Endothelial cell of umbilical vein (primary cell): ENCODE measurements at regions not wholly inside any gene's neighbourhood (a gene's known extent, or its start where the extent isn't known, plus 50 kb on each side); places are given as distances from the start of the nearest gene placed in this dataset.

ENCODE experiments used
- BruUV-seq: library from RNA; stranded (reverse); fragments of 400-500 nt; replicated peaks from 2 replicates; lab custom pipeline; 2021; lab: Mats Ljungman, UMichigan
- CTCF ChIA-PET: fragments of 300-600, 350-600 bp; sonication (Branson Sonifier 250); formaldehyde crosslinking; loops from one replicate; lab custom pipeline; 2021; ENCODE audit warnings: antibody characterized with exemption, inconsistent platforms; lab: Charles Lee
- POLR2A ChIA-PET: fragments of 300-600, 350-600 bp; sonication (Branson Sonifier 250); formaldehyde crosslinking; loops from one replicate; lab custom pipeline; 2021; ENCODE audit warnings: antibody characterized with exemption, inconsistent platforms; lab: Charles Lee
- DNase-seq: peaks from one replicate; pipeline ENCODE4 v3.0.0-alpha.2; 2011; ENCODE audit warnings: low read depth, low spot score
- FAIRE-seq: peaks from 2 replicates; lab custom pipeline; 2011; peaks lifted over from hg19 to GRCh38; lab: Jason Lieb, UNC
- H2AFZ ChIP-seq: 2 replicates; pipeline ENCODE4 v1.6.0; 2012; ENCODE audit warnings: low read depth, low read length, control low read depth, inconsistent platforms
- H3K27ac ChIP-seq: 2 replicates; pipeline ENCODE4 v1.5.1; 2011; ENCODE audit warnings: low read depth, mild to moderate bottlenecking, control low read depth, low read length, moderate library complexity; ENCODE audit not compliant: insufficient read depth
- H3K27me3 ChIP-seq, 2 experiments: 2 replicates each; pipeline versions ENCODE4 v1.6.0 to v1.6.1; 2011; ENCODE audit warnings: low read length in 2 of 2, mixed read lengths in 1 of 2; ENCODE audit not compliant: control insufficient read depth in 2 of 2, insufficient read depth in 2 of 2
- H3K36me3 ChIP-seq, 2 experiments: 2 replicates in 1 of 2; 3 replicates in 1 of 2; pipeline ENCODE4 v1.5.1; 2011; ENCODE audit warnings: low read length in 2 of 2, mild to moderate bottlenecking in 1 of 2, moderate library complexity in 1 of 2; ENCODE audit not compliant: control insufficient read depth in 2 of 2, insufficient read depth in 2 of 2; ENCODE audit errors: extremely low read depth in 1 of 2
- H3K4me1 ChIP-seq: 3 replicates; pipeline ENCODE4 v1.5.1; 2011; ENCODE audit warnings: mild to moderate bottlenecking, low read length; ENCODE audit not compliant: control insufficient read depth, insufficient read depth; ENCODE audit errors: extremely low read depth
- H3K4me2 ChIP-seq: 2 replicates; pipeline ENCODE4 v1.6.1; 2011; ENCODE audit warnings: low read length, control low read depth, mixed read lengths; ENCODE audit not compliant: insufficient read depth
- H3K4me3 ChIP-seq, 3 experiments: fragments of 200-600 bp in 1 of 3; sonication (generic), shearing (Covaris generic) in 1 of 3; replicated peaks in 1 of 3; 2 replicates each; pipeline ENCODE4 v1.5.1; 2011 to 2016; ENCODE audit warnings: control low read depth in 3 of 3, low read length in 3 of 3, mild to moderate bottlenecking in 2 of 3, inconsistent platforms in 1 of 3, low read depth in 1 of 3, moderate library complexity in 1 of 3; ENCODE audit not compliant: insufficient read depth in 1 of 3
- H3K79me2 ChIP-seq: 2 replicates; pipeline ENCODE4 v1.6.0; 2012; ENCODE audit warnings: low read length, inconsistent platforms; ENCODE audit not compliant: control insufficient read depth, insufficient read depth
- H3K9ac ChIP-seq: replicated peaks from 2 replicates; pipeline ENCODE3; 2011; ENCODE audit warnings: low read length, control low read depth; ENCODE audit not compliant: insufficient read depth; ENCODE audit errors: extremely low read depth
- H3K9me1 ChIP-seq: replicated peaks from 3 replicates; pipeline ENCODE4 v1.6.0; 2011; ENCODE audit warnings: mild to moderate bottlenecking, low read length; ENCODE audit not compliant: control insufficient read depth, insufficient read depth; ENCODE audit errors: extremely low read depth
- H3K9me3 ChIP-seq: replicated peaks from 2 replicates; pipeline ENCODE4 v1.5.1; 2012; ENCODE audit warnings: low read length, inconsistent platforms; ENCODE audit not compliant: control insufficient read depth, insufficient read depth
- H4K20me1 ChIP-seq: replicated peaks from 2 replicates; pipeline ENCODE3; 2011; ENCODE audit warnings: mild to moderate bottlenecking, low read length; ENCODE audit not compliant: control insufficient read depth, insufficient read depth; ENCODE audit errors: extremely low read depth
- CTCF ChIP-seq, 2 donors: IDR thresholded peaks; 1 replicate in 1 of 2; 2 replicates in 1 of 2; pipeline ENCODE4 v1.5.1; 2011; ENCODE audit warnings: low read length in 2 of 2, mild to moderate bottlenecking in 2 of 2, moderate library complexity in 2 of 2, control low read depth in 1 of 2, inconsistent platforms in 1 of 2, low read depth in 1 of 2; ENCODE audit not compliant: insufficient read depth in 1 of 2; ENCODE audit errors: extremely low read depth in 1 of 2
- EZH2 ChIP-seq: IDR thresholded peaks from 2 replicates; pipeline ENCODE4 v1.6.1; 2012; ENCODE audit warnings: borderline replicate concordance, low read depth, mild to moderate bottlenecking, moderate library complexity, low read length, inconsistent platforms; ENCODE audit not compliant: severe bottlenecking
- FOS ChIP-seq: IDR thresholded peaks from 2 replicates; pipeline ENCODE4 v1.6.1; 2011; ENCODE audit warnings: mild to moderate bottlenecking, low read length, moderate library complexity, borderline replicate concordance; ENCODE audit not compliant: insufficient read depth
- GATA2 ChIP-seq: IDR thresholded peaks from 2 replicates; pipeline ENCODE4 v1.7.0; 2011; ENCODE audit warnings: low read depth, mild to moderate bottlenecking, moderate library complexity, mixed read lengths, low read length; ENCODE audit not compliant: insufficient read length, insufficient read depth
- JUN ChIP-seq: IDR thresholded peaks from 2 replicates; pipeline ENCODE4 v1.6.1; 2011; ENCODE audit warnings: borderline replicate concordance, low read depth; ENCODE audit not compliant: insufficient read length, insufficient read depth
- MAX ChIP-seq: IDR thresholded peaks from 2 replicates; pipeline ENCODE4 v1.6.1; 2011; ENCODE audit not compliant: insufficient read depth, insufficient read length
- MYC ChIP-seq: IDR thresholded peaks from one replicate; pipeline ENCODE4 v1.6.1; 2011; ENCODE audit warnings: mild to moderate bottlenecking, low read depth, low read length
- POLR2A ChIP-seq: IDR thresholded peaks from 2 replicates; pipeline ENCODE4 v1.6.1; 2012; ENCODE audit warnings: low read depth, mild to moderate bottlenecking, control low read depth, low read length
- POLR2AphosphoS5 ChIP-seq: IDR thresholded peaks from 2 replicates; pipeline ENCODE4 v1.6.1; 2012; ENCODE audit warnings: low read depth, mild to moderate bottlenecking, control low read depth, low read length, moderate library complexity; ENCODE audit not compliant: insufficient read depth
- dilution Hi-C: fragments of 300-500 bp; cut with MboI; formaldehyde crosslinking; loops from one replicate; pipeline ENCODE4 v1.15.0; 2019; ENCODE audit warnings: low sequenced_read_pairs; ENCODE audit not compliant: extremely low pct_ligation_motif_present
- intact Hi-C: fragments of 100-400 bp; cut with micrococcal nuclease; formaldehyde crosslinking; loops from one replicate; pipeline ENCODE4 v1.10.0; 2022

DNA sequence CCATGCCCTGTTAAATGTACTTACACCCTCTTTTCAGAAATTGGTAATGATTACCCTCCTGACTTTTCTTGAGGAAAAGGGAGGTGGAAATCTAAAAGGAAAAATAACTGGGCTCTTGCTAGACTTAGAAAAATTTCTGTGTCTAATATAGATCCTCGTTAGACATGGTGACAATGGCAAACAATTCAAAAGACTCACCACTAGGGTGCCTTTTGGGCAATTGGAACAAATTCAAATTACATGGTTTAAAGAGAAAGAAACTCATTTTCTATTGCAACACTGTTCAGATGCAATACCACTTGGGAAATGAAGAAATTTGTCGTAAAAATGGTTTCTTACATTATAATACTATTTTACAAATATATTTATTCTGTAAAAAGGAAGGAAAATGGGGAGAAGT is 950.1 kb downstream of the GRM8 start:
- no peak for FAIRE-seq
- Histone ChIP-seq H4K20me1 (no peaks in the 10 kb centered on the region), H3K9ac (no peak overlapping the region), H3K27me3 (no peaks in the 10 kb centered on the region), H3K79me2 (no peaks in the 10 kb centered on the region), H2AFZ (no peak overlapping the region), H3K27ac (no peak overlapping the region), H3K4me1 (no peaks in the 10 kb centered on the region), H3K36me3 (no peaks in the 10 kb centered on the region), H3K4me2 (no peak overlapping the region), H3K9me1 (no peaks in the 10 kb centered on the region), H3K9me3 (peaks cover 1% of the 10 kb centered on the region), H3K4me3 (no peak overlapping the region)
- DNase-seq = no peak
- CTCF ChIA-PET = no interaction called here
- TF ChIP-seq POLR2AphosphoS5 = no peak
- BruUV-seq = no TSS peak
- dilution Hi-C loops = no loop called here
- POLR2A ChIA-PET = no interaction called here
- intact Hi-C loops = no loop called here

- no peaks in the 10 kb centered on the region for H4K20me1 ChIP-seq
Observed at GRCh38 chr7:126286317-126286716, 966.4 kb downstream of the GRM8 start.

More at GRCh38 chr7:126286317-126286716, 966.4 kb downstream of the GRM8 start:
- H3K27ac ChIP-seq = no peak overlapping the region
- H3K79me2 ChIP-seq = no peaks in the 10 kb centered on the region
- no peaks in the 10 kb centered on the region for H3K4me1 ChIP-seq
- ChIA-PET POLR2A (no interaction called here), CTCF (no interaction called here)
- dilution Hi-C loops (no loop called here), intact Hi-C loops (no loop called here)
- H3K9me1 ChIP-seq = no peaks in the 10 kb centered on the region
- H3K27me3 ChIP-seq = no peaks in the 10 kb centered on the region
- no peaks in the 10 kb centered on the region for H3K9me3 ChIP-seq
- H3K4me3 ChIP-seq = no peak overlapping the region
- FAIRE-seq (no peak), DNase-seq (no peak)
- no peak overlapping the region for H2AFZ ChIP-seq
- BruUV-seq = no TSS peak
- no peak overlapping the region for H3K4me2 ChIP-seq
- no peak for TF ChIP-seq GATA2
- TF ChIP-seq FOS = no peak
- TF ChIP-seq POLR2AphosphoS5 = no peak
- no peak for TF ChIP-seq CTCF (IDR thresholded peaks at IDR 0.05; ENCODE audit: extremely low read depth in 1 of 2, insufficient read depth in 1 of 2, low read depth in 1 of 2, low read length in 2 of 2)
- TF ChIP-seq EZH2 = no peak
- no peak for TF ChIP-seq JUN
- TF ChIP-seq POLR2A = no peak
- no peak for TF ChIP-seq MAX
- TF ChIP-seq MYC = no peak
- no peak overlapping the region for H3K9ac ChIP-seq
- no peaks in the 10 kb centered on the region for H3K36me3 ChIP-seq
